Epithelial cell of proximal tubule (primary cell): ENCODE measurements at regions not wholly inside any gene's neighbourhood (a gene's known extent, or its start where the extent isn't known, plus 50 kb on each side); places are given as distances from the start of the nearest gene placed in this dataset.

Experiments used
- DNase-seq: peaks from one replicate; pipeline ENCODE4 v3.0.0-alpha.2; 2011; ENCODE audit warnings: low read depth
- H3K4me3 ChIP-seq: 2 replicates; pipeline ENCODE4 v1.5.1; 2011; ENCODE audit warnings: low read depth, mild to moderate bottlenecking, low read length
- CTCF ChIP-seq: conservative IDR thresholded peaks from 2 replicates; pipeline ENCODE4 v1.5.1; 2012; ENCODE audit warnings: low read depth, mild to moderate bottlenecking, low read length

- no peak for TF ChIP-seq CTCF
- H3K4me3 ChIP-seq = no peak overlapping the region
- peak; percentile 22 for DNase-seq
Observed at GRCh38 chr6:78559056-78559455, 308.3 kb upstream of the IRAK1BP1 start.

GRCh38 chr6:78561015-78561414, 306.3 kb upstream of the IRAK1BP1 start:
- no peak overlapping the region for H3K4me3 ChIP-seq
- no peak for DNase-seq
- TF ChIP-seq CTCF = no peak

GRCh38 chr6:78565997-78566396, 301.4 kb upstream of the IRAK1BP1 start:
- no peak for TF ChIP-seq CTCF
- no peak overlapping the region for H3K4me3 ChIP-seq
- no peak for DNase-seq

- TF ChIP-seq CTCF = no peak
- no peak for DNase-seq
- H3K4me3 ChIP-seq = no peak overlapping the region
Observed at GRCh38 chr6:78570044-78570443, 297.3 kb upstream of the IRAK1BP1 start.

GRCh38 chr6:78577585-78577984, 289.8 kb upstream of the IRAK1BP1 start:
- no peak overlapping the region for H3K4me3 ChIP-seq
- no peak for DNase-seq
- TF ChIP-seq CTCF = no peak

- H3K4me3 ChIP-seq = no peak overlapping the region
- no peak for TF ChIP-seq CTCF
- no peak for DNase-seq
Observed at GRCh38 chr6:78578430-78578829, 288.9 kb upstream of the IRAK1BP1 start.

GRCh38 chr6:78580923-78581322, 286.4 kb upstream of the IRAK1BP1 start:
- DNase-seq = no peak
- no peak for TF ChIP-seq CTCF
- H3K4me3 ChIP-seq = no peak overlapping the region
